A549 (cell line): ENCODE measurements at regions not wholly inside any gene's neighbourhood (a gene's known extent, or its start where the extent isn't known, plus 50 kb on each side); places are given as distances from the start of the nearest gene placed in this dataset.

ENCODE experiments used
- ATAC-seq, 2 experiments: fragments of 200-7000 bp in 1 of 2; fragments of >200 bp in 1 of 2; cut with Nextera tagmentation in 1 of 2; cut with Tn5 transposase in 1 of 2; 3 replicates each; pipeline versions ENCODE4 v1.8.0 to v1.9.1; 2018 to 2020; ENCODE audit warnings: mild to moderate bottlenecking in 1 of 2, moderate library complexity in 1 of 2
- CTCF ChIA-PET: fragments of 300-600 bp; sonication (Branson Sonifier 250); formaldehyde crosslinking; extraction: SDS; loops from one replicate; lab custom pipeline; 2021; ENCODE audit warnings: antibody characterized with exemption, inconsistent platforms; lab: Yijun Ruan, JAX
- POLR2A ChIA-PET: fragments of 350-600 bp; formaldehyde crosslinking; extraction: SDS; loops from one replicate; lab custom pipeline; 2021; ENCODE audit warnings: antibody characterized with exemption, inconsistent platforms; lab: Yijun Ruan, JAX
- DNase-seq, 2 experiments: peaks; one replicate each; pipeline versions ENCODE4 v3.0.0 to v3.0.0-alpha.2; 2011 to 2016; ENCODE audit warnings: low read depth in 1 of 2, low spot score in 1 of 2
- FAIRE-seq: peaks from 2 replicates; lab custom pipeline; 2011; peaks lifted over from hg19 to GRCh38; lab: Jason Lieb, UNC
- H3K27ac ChIP-seq, 2 experiments: fragments of >200 bp; sonication (Bioruptor Twin); formaldehyde crosslinking; 3 replicates each; pipeline ENCODE4 v1.5.1; 2016 to 2017
- H3K4me1 ChIP-seq: fragments of >200 bp; sonication (Bioruptor Twin); formaldehyde crosslinking; 3 replicates; pipeline ENCODE4 v1.6.1; 2016
- H3K4me2 ChIP-seq: fragments of >200 bp; sonication (Bioruptor Twin); formaldehyde crosslinking; 3 replicates; pipeline ENCODE4 v1.6.1; 2016
- H3K4me3 ChIP-seq: fragments of >200 bp; sonication (Bioruptor Twin); formaldehyde crosslinking; 3 replicates; pipeline ENCODE4 v1.5.1; 2016
- H3K9me3 ChIP-seq: fragments of >200 bp; sonication (Bioruptor Twin); formaldehyde crosslinking; 3 replicates; pipeline ENCODE4 v1.6.1; 2016
- BCL3 ChIP-seq: fragments of >200 bp; sonication (Bioruptor Twin); formaldehyde crosslinking; IDR thresholded peaks from 3 replicates; pipeline ENCODE4 v1.6.1; 2016
- BHLHE40 ChIP-seq: IDR thresholded peaks from 2 replicates; pipeline ENCODE4 v1.6.1; 2012; ENCODE audit warnings: low read depth, low read length, inconsistent platforms
- CBX8 ChIP-seq: fragments of 200-600 bp; sonication (generic); IDR thresholded peaks from 2 replicates; pipeline ENCODE4 v1.6.1; 2016
- CHD2 ChIP-seq: fragments of 150-350 bp; IDR thresholded peaks from 2 replicates; pipeline ENCODE4 v1.6.1; 2014; ENCODE audit warnings: low read length; ENCODE audit not compliant: partially characterized antibody
- E2F6 ChIP-seq: IDR thresholded peaks from 2 replicates; pipeline ENCODE4 v1.6.1; 2012; ENCODE audit warnings: low read depth, borderline replicate concordance
- EHF ChIP-seq: fragments of 250-450 bp; sonication (Bioruptor Pico); IDR thresholded peaks from 2 replicates; pipeline ENCODE4 v1.5.0; 2020; ENCODE audit warnings: mild to moderate bottlenecking
- EP300 ChIP-seq, 2 experiments: fragments of >200 bp; sonication (Bioruptor Twin); formaldehyde crosslinking; IDR thresholded peaks; 2 replicates in 1 of 2; 3 replicates in 1 of 2; pipeline ENCODE4 v1.6.1; 2016 to 2017
- ESRRA ChIP-seq: fragments of 150-350 bp; IDR thresholded peaks from 2 replicates; pipeline ENCODE4 v1.6.1; 2014; ENCODE audit warnings: mild to moderate bottlenecking, low read length, borderline replicate concordance
- HOXB13 ChIP-seq: fragments of 250-450 bp; sonication (Bioruptor Pico); IDR thresholded peaks from 2 replicates; pipeline ENCODE4 v1.5.0; 2020; ENCODE audit warnings: low read depth, mild to moderate bottlenecking, moderate library complexity
- HOXB5 ChIP-seq: fragments of 250-450 bp; sonication (Bioruptor Pico); IDR thresholded peaks from 2 replicates; pipeline ENCODE4 v1.5.0; 2020; ENCODE audit warnings: mild to moderate bottlenecking, moderate library complexity
- JUNB ChIP-seq: fragments of >200 bp; sonication (Bioruptor Twin); formaldehyde crosslinking; IDR thresholded peaks from 2 replicates; pipeline ENCODE4 v1.6.1; 2016
- MAFK ChIP-seq: fragments of 450-650 bp; IDR thresholded peaks from 2 replicates; pipeline ENCODE4 v1.6.1; 2014; ENCODE audit not compliant: partially characterized antibody
- RAD21 ChIP-seq, 2 experiments: fragments of >200 bp in 1 of 2; sonication (Bioruptor Twin) in 1 of 2; formaldehyde crosslinking in 1 of 2; IDR thresholded peaks in 1 of 2; conservative IDR thresholded peaks in 1 of 2; 2 replicates in 1 of 2; 3 replicates in 1 of 2; pipeline ENCODE4 v1.6.1; 2012 to 2018; ENCODE audit warnings: inconsistent platforms in 1 of 2
- RARB ChIP-seq: fragments of 250-450 bp; sonication (Bioruptor Pico); IDR thresholded peaks from 2 replicates; pipeline ENCODE4 v1.8.0; 2021; ENCODE audit warnings: mild to moderate bottlenecking, moderate library complexity
- REST ChIP-seq: fragments of 200-600 bp; sonication (generic); IDR thresholded peaks from 2 replicates; pipeline ENCODE4 v1.6.1; 2016; ENCODE audit warnings: antibody characterized with exemption, mild to moderate bottlenecking, moderate library complexity
- RFX5 ChIP-seq: fragments of 450-650 bp; IDR thresholded peaks from 2 replicates; pipeline ENCODE4 v1.7.1; 2014; ENCODE audit warnings: antibody characterized with exemption, mild to moderate bottlenecking, moderate library complexity
- SMC3 ChIP-seq: fragments of >200 bp; sonication (Bioruptor Twin); formaldehyde crosslinking; IDR thresholded peaks from 3 replicates; pipeline ENCODE4 v1.6.1; 2018; ENCODE audit warnings: inconsistent platforms
- ZFP36 ChIP-seq: fragments of 450-650 bp; IDR thresholded peaks from 2 replicates; pipeline ENCODE4 v1.6.1; 2014; ENCODE audit warnings: borderline replicate concordance; ENCODE audit not compliant: partially characterized antibody
- ZSCAN20 ChIP-seq: fragments of 250-450 bp; sonication (Bioruptor Pico); IDR thresholded peaks from 2 replicates; pipeline ENCODE4 v1.8.0; 2022; ENCODE audit warnings: mild to moderate bottlenecking, moderate library complexity
- WGBS: methylation state at CpG from one replicate; pipeline ENCODE4 v1.1.6; 2017; ENCODE audit errors: missing lambda C conversion rate; 5-methylcytosine and 5-hydroxymethylcytosine counted together

GRCh38 chr15:93881310-93881709, 350.1 kb upstream of the MCTP2 start (continued):
- TF ChIP-seq REST: no peak
- TF ChIP-seq BCL3: no peak
- TF ChIP-seq ESRRA: no peak
- TF ChIP-seq, all 56 proteins: peak for 0

GRCh38 chr15:93880358-93880757, 351.0 kb upstream of the MCTP2 start:
- Histone ChIP-seq H3K4me1 (no peaks in the 10 kb centered on the region), H3K27ac (no peak overlapping the region), H3K9me3 (peaks cover 4% of the 10 kb centered on the region; the same call in 1 of the 3 replicates), H3K4me3 (no peak overlapping the region), H3K4me2 (no peak overlapping the region)
- ChIA-PET CTCF (no interaction called here), POLR2A (no interaction called here)
- ATAC-seq (no peak), FAIRE-seq (no peak), DNase-seq (no peak)
- WGBS: 3% methylated on average over 1 of the region's 1 CpG
- TF ChIP-seq RARB (CRISPR knock-in tag) (no peak), E2F6 (no peak), ESRRA (no peak), HOXB5 (CRISPR knock-in tag) (no peak), EHF (CRISPR knock-in tag) (no peak)

- 3% methylated on average over 2 of the region's 2 CpGs for WGBS
- H3K9me3 ChIP-seq: peaks cover under 1% of the 10 kb centered on the region; the same call in 2 of the 3 replicates
- no peak overlapping the region for H3K4me3 ChIP-seq
- POLR2A ChIA-PET: no interaction called here
- CTCF ChIA-PET: interaction anchor here (0.9 kb wide), 1 partner anchor 11 kb away, joined by 3 read pairs; no protein-coding TSS in a partner anchor
- ATAC-seq (no peak), FAIRE-seq (no peak), DNase-seq (no peak)
- TF ChIP-seq RFX5: no peak
- TF ChIP-seq ZFP36: no peak
- no peak for TF ChIP-seq JUNB
- TF ChIP-seq EP300 (IDR thresholded peaks at IDR 0.05): no peak
- no peak for TF ChIP-seq MAFK
- TF ChIP-seq SMC3: no peak
- TF ChIP-seq CBX8: no peak
- TF ChIP-seq CHD2: no peak
- TF ChIP-seq BHLHE40: no peak
- no peak for TF ChIP-seq HOXB13 (CRISPR knock-in tag)
- no peak for TF ChIP-seq ZSCAN20 (CRISPR knock-in tag)
- TF ChIP-seq RAD21 (conservative IDR thresholded peaks at IDR 0.05 in 1 of 2, IDR thresholded peaks at IDR 0.05 in 1 of 2): no peak
- H3K27ac ChIP-seq: no peak overlapping the region
- no peaks in the 10 kb centered on the region for H3K4me1 ChIP-seq
- no peak overlapping the region for H3K4me2 ChIP-seq
Observed at GRCh38 chr15:93870583-93870982, 360.8 kb upstream of the MCTP2 start.
